Activated T-helper 1 cell treated with Interleukin-2 at 50 U/mL for 16 hours (primary cell): ENCODE measurements at regions not wholly inside any gene's neighbourhood (a gene's known extent, or its start where the extent isn't known, plus 50 kb on each side); places are given as distances from the start of the nearest gene placed in this dataset.

Experiments used
- DNase-seq: peaks from one replicate; pipeline ENCODE4 v3.0.0-alpha.2; 2020; ENCODE audit warnings: low read depth

DNA sequence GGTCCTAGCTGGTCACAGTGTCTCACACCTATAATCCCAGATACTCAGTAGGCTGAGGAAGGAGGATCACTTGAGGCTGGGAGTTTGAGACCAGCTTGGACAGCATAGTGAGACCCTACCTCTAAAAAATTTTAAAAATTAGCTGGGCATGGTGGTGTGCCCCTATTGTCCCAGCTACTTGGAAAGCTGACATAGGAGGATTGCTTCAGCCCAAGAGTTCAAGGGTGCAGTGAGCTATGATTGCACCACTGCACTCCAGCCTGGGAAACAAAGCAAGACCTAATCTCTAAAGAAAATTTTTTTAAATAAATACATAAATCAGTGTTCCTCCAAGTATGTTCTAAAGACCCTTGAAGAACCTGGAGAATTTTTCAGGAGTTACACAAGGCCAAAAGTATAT is 50.6 kb upstream of the GNAO1 start:
- DNase-seq: no peak

GRCh38 chr16:56137269-56137668 is 54.0 kb upstream of the GNAO1 start:
- DNase-seq: no peak

DNA sequence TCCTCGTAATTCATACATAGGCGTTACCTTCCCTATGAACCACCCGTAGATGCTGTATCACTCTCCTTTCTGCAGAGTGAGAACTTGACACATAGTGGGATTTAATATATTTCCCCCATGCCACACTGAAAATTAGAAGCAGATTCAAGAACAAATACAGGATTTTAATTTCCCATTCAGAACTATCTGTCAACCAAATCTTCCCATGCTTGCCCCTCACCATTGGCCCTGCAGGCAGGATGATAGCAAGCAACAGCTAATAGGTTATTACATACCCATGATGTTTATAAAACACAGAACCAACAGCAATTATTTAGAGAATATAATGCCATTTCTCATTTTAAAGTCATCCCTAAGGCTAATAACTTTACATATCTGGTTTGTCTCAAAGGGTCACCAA is 55.0 kb upstream of the GNAO1 start:
- no peak for DNase-seq

- no peak for DNase-seq
Observed at GRCh38 chr16:56134790-56135189, 56.5 kb upstream of the GNAO1 start.

DNA sequence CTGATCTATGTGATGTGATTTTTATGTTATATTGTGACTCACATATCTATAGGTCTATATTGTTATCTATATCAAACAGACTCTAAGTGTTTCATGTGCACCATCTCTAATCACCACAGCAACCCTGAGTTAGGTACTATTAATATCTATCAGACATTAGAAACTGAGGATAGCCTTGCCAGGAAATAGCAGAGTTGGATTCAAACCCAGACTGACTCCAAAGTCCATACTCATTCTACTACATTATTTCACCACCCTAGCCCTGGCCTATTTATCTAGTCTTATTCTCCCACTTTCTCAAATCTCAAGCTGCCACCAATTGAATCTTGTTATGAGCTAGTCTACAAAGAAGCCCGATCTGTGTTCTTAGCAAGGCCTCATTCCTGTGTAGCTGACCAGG is 65.4 kb upstream of the GNAO1 start:
- no peak for DNase-seq

DNA sequence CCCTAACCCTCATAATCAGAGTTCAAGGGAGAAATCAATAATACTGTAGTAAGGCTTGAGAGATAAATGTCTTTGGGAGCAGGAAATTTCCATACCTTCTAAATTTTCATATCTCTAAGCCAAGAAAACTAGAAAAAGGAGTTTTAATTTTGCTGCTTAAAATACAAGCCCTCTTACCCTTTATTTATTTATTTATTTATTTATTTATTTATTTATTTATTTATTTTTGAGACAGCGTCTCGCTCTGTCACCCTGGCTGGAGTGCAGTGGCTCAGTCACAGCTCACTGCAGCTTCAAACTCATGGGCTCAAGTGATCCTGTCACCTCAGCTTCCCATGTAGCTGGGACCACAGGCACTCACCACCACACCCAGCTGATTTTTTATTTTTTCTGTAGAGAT is 69.0 kb upstream of the GNAO1 start:
- no peak for DNase-seq

GRCh38 chr16:56121156-56121500 is 70.2 kb upstream of the GNAO1 start:
- DNase-seq: no peak

- no peak for DNase-seq
Observed at GRCh38 chr16:56120447-56121155, 70.7 kb upstream of the GNAO1 start.

DNA sequence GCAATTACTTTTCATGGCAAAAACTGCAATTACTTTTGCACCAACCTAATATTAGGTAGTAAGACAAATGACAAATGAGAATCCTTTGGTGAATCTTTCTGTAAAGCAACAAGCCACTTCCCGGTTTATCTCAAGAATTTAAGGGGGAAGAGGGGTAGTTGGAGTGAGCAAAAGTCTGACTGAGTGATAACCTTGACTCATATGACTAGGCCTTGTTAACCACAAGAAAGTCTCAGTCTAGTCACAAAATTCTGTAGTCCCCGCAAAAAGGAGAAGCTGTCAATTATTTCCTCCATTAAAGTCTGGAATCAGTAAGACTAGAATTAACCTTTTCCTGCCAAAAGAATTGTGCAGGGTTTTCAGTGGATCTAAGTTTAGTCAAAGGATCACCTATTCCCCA is 72.2 kb upstream of the GNAO1 start:
- DNase-seq: no peak

GRCh38 chr16:56116577-56116964 is 74.7 kb upstream of the GNAO1 start:
- no peak for DNase-seq

GRCh38 chr16:56115817-56116576 is 75.3 kb upstream of the GNAO1 start:
- DNase-seq: no peak

GRCh38 chr16:56113223-56113622 is 78.1 kb upstream of the GNAO1 start:
- DNase-seq: no peak

- no peak for DNase-seq
Observed at GRCh38 chr16:56111100-56111499, 80.2 kb upstream of the GNAO1 start.

- no peak for DNase-seq
Observed at GRCh38 chr16:56109994-56110393, 81.3 kb upstream of the GNAO1 start.

GRCh38 chr16:56109205-56109604 is 82.1 kb upstream of the GNAO1 start:
- no peak for DNase-seq

GRCh38 chr16:56108724-56109123 is 82.6 kb upstream of the GNAO1 start:
- DNase-seq: no peak

DNA sequence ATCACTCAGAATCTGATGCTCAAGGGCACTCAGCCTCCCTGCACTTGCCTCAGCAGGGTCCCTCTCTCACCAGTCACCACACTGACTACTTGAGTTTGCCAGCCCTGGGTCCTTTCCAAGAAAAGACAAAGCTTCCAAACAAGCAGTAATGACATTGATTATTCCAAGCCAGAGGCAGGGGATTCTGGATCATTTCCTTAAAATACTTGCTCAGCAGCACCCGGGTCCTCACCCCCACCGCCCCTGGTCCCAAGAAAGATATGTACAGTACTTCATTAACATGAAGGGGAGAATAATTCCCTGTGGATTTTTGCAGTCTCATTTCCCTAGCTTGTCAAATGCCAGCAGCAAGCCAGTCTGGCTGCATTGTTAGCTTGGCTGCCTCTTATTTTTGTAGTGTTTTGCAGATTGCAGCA is 83.2 kb upstream of the GNAO1 start:
- DNase-seq: no peak

- DNase-seq: no peak
Observed at GRCh38 chr16:56106527-56106926, 84.8 kb upstream of the GNAO1 start.

GRCh38 chr16:56102906-56103305 is 88.4 kb upstream of the GNAO1 start:
- DNase-seq: no peak

DNA sequence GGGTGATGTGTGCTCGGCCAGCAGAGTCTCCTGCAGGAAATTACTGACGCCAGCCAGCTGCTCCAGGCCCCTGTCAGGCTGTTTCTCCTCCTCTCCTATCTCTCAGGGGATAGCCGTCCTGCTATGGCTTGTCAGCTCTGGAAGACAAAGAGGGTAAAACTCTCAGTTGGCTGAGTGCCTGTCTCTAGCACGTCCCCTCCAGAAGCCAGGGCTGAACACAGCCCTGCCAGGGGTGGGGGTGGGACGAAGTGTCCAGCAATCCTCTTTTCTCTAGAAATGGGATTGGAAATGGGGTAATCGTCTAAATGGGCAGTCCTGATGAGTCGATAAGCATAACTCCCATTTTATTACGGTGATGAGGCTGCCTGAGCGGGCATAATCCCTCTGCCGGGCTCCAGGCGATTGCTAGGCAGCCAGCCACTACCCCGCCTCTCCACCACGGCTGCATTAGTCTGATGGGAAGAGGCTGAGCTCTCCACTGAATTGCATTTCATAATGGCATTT is 89.1 kb upstream of the GNAO1 start:
- no peak for DNase-seq

- no peak for DNase-seq
Observed at GRCh38 chr16:56101480-56101879, 89.8 kb upstream of the GNAO1 start.

DNA sequence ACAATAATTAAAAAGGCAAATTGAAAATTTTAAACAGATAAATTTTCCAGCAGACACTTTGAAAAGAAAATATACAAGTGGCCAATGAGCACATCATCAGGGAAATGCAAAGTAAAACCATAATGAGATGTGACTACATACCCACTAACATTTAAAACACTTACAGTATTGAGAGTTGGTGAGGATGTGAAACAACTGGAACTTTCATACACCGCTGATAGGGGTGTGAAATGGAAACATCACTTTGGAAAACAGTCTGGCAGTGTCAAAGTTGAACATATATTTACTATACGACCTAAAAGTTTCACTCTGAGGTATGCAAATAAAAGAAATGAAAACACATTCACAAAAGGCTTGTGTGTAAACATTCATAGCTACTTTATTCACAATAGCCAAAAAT is 94.0 kb upstream of the GNAO1 start:
- no peak for DNase-seq

GRCh38 chr16:56094231-56094630 is 97.1 kb upstream of the GNAO1 start:
- DNase-seq: no peak

DNA sequence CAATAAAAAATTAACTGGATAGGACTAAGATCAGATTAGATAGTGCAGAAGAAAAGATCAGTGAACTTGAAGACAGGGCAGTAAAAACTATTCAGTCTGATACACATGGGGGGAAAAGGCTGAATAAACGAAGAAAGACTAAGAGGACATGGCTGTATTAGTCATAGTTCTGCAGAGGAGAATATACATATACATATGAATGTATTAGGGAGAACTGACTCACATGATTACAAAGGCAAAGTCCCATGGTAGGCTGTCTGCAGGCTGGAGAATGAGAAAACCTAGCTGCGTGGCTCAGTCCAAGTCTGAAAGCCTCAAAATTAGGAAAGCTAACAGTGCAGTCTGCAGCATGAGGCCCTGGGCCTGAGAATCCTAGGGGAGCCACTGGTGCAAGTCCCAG is 98.2 kb upstream of the GNAO1 start:
- no peak for DNase-seq
